Left lung (tissue), 4 donors: ENCODE measurements at regions not wholly inside any gene's neighbourhood (a gene's known extent, or its start where the extent isn't known, plus 50 kb on each side); places are given as distances from the start of the nearest gene placed in this dataset.

ENCODE experiments used
- ATAC-seq: fragments of 200-7000 bp; cut with Tn5 transposase; one replicate; pipeline ENCODE4 v1.9.1; 2020; ENCODE audit warnings: moderate library complexity
- DNase-seq, 4 donors: peaks; one replicate each; pipeline ENCODE4 v3.0.0-alpha.2; 2013 to 2020
- H3K27ac ChIP-seq, 2 donors: fragments of 200-600 bp; sonication (generic) in 1 of 2; one replicate each; pipeline versions ENCODE4 v1.5.0 to v1.8.0; 2020 to 2021
- H3K27me3 ChIP-seq, 2 donors: fragments of 200-600 bp; sonication (generic) in 1 of 2; one replicate each; pipeline versions ENCODE4 v1.5.0 to v1.8.0; 2020 to 2021
- H3K36me3 ChIP-seq, 2 donors: fragments of 200-600 bp; sonication (generic) in 1 of 2; one replicate each; pipeline versions ENCODE4 v1.5.0 to v1.8.0; 2020 to 2021
- H3K4me1 ChIP-seq, 2 donors: fragments of 200-600 bp; one replicate each; pipeline ENCODE4 v1.8.0; 2021
- H3K4me3 ChIP-seq, 2 donors: fragments of 200-600 bp; sonication (generic) in 1 of 2; one replicate each; pipeline versions ENCODE4 v1.5.0 to v1.8.0; 2020 to 2021; ENCODE audit warnings: mild to moderate bottlenecking in 1 of 2
- H3K9me3 ChIP-seq, 2 donors: fragments of 200-600 bp; sonication (generic) in 1 of 2; one replicate each; pipeline versions ENCODE4 v1.5.0 to v1.8.0; 2020 to 2021
- CTCF ChIP-seq, 2 donors: fragments of 200-600 bp; sonication (generic) in 1 of 2; IDR thresholded peaks; one replicate each; pipeline versions ENCODE4 v1.5.0 to v1.8.0; 2021; ENCODE audit warnings: antibody characterized with exemption in 2 of 2
- intact Hi-C, 2 donors: fragments of 100-400 bp; cut with DNase I; formaldehyde crosslinking; loops; one replicate each; pipeline versions ENCODE4 v1.11.2 to v1.14.2; 2022
- donor health status: DM: no; HTN: yes; CAD: no.
- donor health status: DM: no; HTN: no; CAD: no.

- Histone ChIP-seq H3K9me3 (peaks cover 0 to 21% of the 10 kb centered on the region in 2 donors), H3K27me3 (no peaks in the 10 kb centered on the region), H3K36me3 (no peaks in the 10 kb centered on the region), H3K4me1 (no peaks in the 10 kb centered on the region), H3K27ac (no peak overlapping the region), H3K4me3 (no peak overlapping the region)
- DNase-seq: no peak
- TF ChIP-seq CTCF (IDR thresholded peaks at IDR 0.05): no peak
- intact Hi-C loops: no loop called here
- ATAC-seq: no peak
Measured at GRCh38 chr20:17138237-17138636, 88.6 kb upstream of the PCSK2 start.

- H3K4me3 ChIP-seq: no peak overlapping the region
- intact Hi-C loops: no loop called here
- H3K36me3 ChIP-seq: no peaks in the 10 kb centered on the region
- DNase-seq (no peak), ATAC-seq (no peak)
- no peaks in the 10 kb centered on the region for H3K27me3 ChIP-seq
- no peak for TF ChIP-seq CTCF (IDR thresholded peaks at IDR 0.05)
- no peak overlapping the region for H3K27ac ChIP-seq
- peaks cover 0 to 21% of the 10 kb centered on the region in 2 donors for H3K9me3 ChIP-seq
- H3K4me1 ChIP-seq: no peaks in the 10 kb centered on the region
Measured at GRCh38 chr20:17140894-17141293, 85.9 kb upstream of the PCSK2 start.

GRCh38 chr20:17141568-17141967, 85.3 kb upstream of the PCSK2 start:
- no peak overlapping the region for H3K4me3 ChIP-seq

GRCh38 chr20:17142666-17143065, 84.2 kb upstream of the PCSK2 start:
- no peak for DNase-seq

More at GRCh38 chr20:17141568-17141967, 85.3 kb upstream of the PCSK2 start:
- ATAC-seq (no peak), DNase-seq (no peak)
- Histone ChIP-seq H3K27me3 (no peaks in the 10 kb centered on the region), H3K9me3 (peaks cover 0 to 25% of the 10 kb centered on the region in 2 donors), H3K4me1 (no peaks in the 10 kb centered on the region), H3K27ac (no peak overlapping the region), H3K36me3 (no peaks in the 10 kb centered on the region)
- TF ChIP-seq CTCF (IDR thresholded peaks at IDR 0.05): no peak
- intact Hi-C loops: no loop called here

GRCh38 chr20:17150858-17151257, 76.0 kb upstream of the PCSK2 start:
- no peaks in the 10 kb centered on the region for H3K27me3 ChIP-seq
- intact Hi-C loops: no loop called here
- no peak for TF ChIP-seq CTCF (IDR thresholded peaks at IDR 0.05)

More at GRCh38 chr20:17142666-17143065, 84.2 kb upstream of the PCSK2 start:
- Histone ChIP-seq H3K4me1 (no peaks in the 10 kb centered on the region), H3K36me3 (no peaks in the 10 kb centered on the region), H3K27me3 (no peaks in the 10 kb centered on the region), H3K27ac (no peak overlapping the region), H3K4me3 (no peak overlapping the region), H3K9me3 (peaks cover 0 to 16% of the 10 kb centered on the region in 2 donors)
- intact Hi-C loops: no loop called here
- no peak for TF ChIP-seq CTCF (IDR thresholded peaks at IDR 0.05)
- no peak for ATAC-seq

More at GRCh38 chr20:17150858-17151257, 76.0 kb upstream of the PCSK2 start:
- H3K9me3 ChIP-seq: peaks cover 0 to 4% of the 10 kb centered on the region in 2 donors
- DNase-seq (no peak), ATAC-seq (no peak)
- no peaks in the 10 kb centered on the region for H3K4me1 ChIP-seq
- no peak overlapping the region for H3K27ac ChIP-seq
- no peak overlapping the region for H3K4me3 ChIP-seq
- no peaks in the 10 kb centered on the region for H3K36me3 ChIP-seq
